Bronchial epithelial cell (primary cell): ENCODE measurements at regions not wholly inside any gene's neighbourhood (a gene's known extent, or its start where the extent isn't known, plus 50 kb on each side); places are given as distances from the start of the nearest gene placed in this dataset.

ENCODE experiments used
- DNase-seq: peaks from one replicate; pipeline ENCODE4 v3.0.0-alpha.2; 2010; ENCODE audit warnings: low read depth
- FAIRE-seq: peaks from 2 replicates; lab custom pipeline; 2011; peaks lifted over from hg19 to GRCh38; lab: Jason Lieb, UNC
- H3K27me3 ChIP-seq: 2 replicates; pipeline ENCODE4 v1.5.1; 2011; ENCODE audit warnings: low read length; ENCODE audit not compliant: control insufficient read depth, insufficient read depth
- H3K36me3 ChIP-seq: 2 replicates; pipeline ENCODE4 v1.5.1; 2011; ENCODE audit warnings: low read length; ENCODE audit not compliant: control insufficient read depth, insufficient read depth
- H3K4me3 ChIP-seq: 2 replicates; pipeline ENCODE4 v1.5.1; 2011; ENCODE audit warnings: mild to moderate bottlenecking, low read depth, low read length, control low read depth
- CTCF ChIP-seq: IDR thresholded peaks from 2 replicates; pipeline ENCODE4 v1.5.1; 2011; ENCODE audit warnings: mild to moderate bottlenecking, moderate library complexity, low read length, control low read depth, inconsistent platforms; ENCODE audit not compliant: insufficient read depth, severe bottlenecking

GRCh38 chr20:19890445-19891051, 126.6 kb upstream of the NAA20 start:
- FAIRE-seq (no peak), DNase-seq (no peak)
- Histone ChIP-seq H3K36me3 (no peaks in the 10 kb centered on the region), H3K4me3 (no peak overlapping the region), H3K27me3 (no peaks in the 10 kb centered on the region)
- no peak for TF ChIP-seq CTCF

GRCh38 chr20:19893356-19893755, 123.8 kb upstream of the NAA20 start:
- no peak for FAIRE-seq
- no peaks in the 10 kb centered on the region for H3K27me3 ChIP-seq

GRCh38 chr20:19895761-19896160, 121.4 kb upstream of the NAA20 start:
- no peak overlapping the region for H3K4me3 ChIP-seq
- no peak for TF ChIP-seq CTCF
- H3K36me3 ChIP-seq, result no peaks in the 10 kb centered on the region
- no peak for DNase-seq
- no peaks in the 10 kb centered on the region for H3K27me3 ChIP-seq
- FAIRE-seq, result no peak

More at GRCh38 chr20:19893356-19893755, 123.8 kb upstream of the NAA20 start:
- DNase-seq, result no peak
- Histone ChIP-seq H3K36me3 (no peaks in the 10 kb centered on the region), H3K4me3 (no peak overlapping the region)
- no peak for TF ChIP-seq CTCF

GRCh38 chr20:19897891-19898290, 119.3 kb upstream of the NAA20 start:
- H3K27me3 ChIP-seq, result no peaks in the 10 kb centered on the region
- no peaks in the 10 kb centered on the region for H3K36me3 ChIP-seq
- H3K4me3 ChIP-seq, result no peak overlapping the region
- DNase-seq (no peak), FAIRE-seq (no peak)
- no peak for TF ChIP-seq CTCF

- no peak for DNase-seq
- Histone ChIP-seq H3K27me3 (no peaks in the 10 kb centered on the region), H3K36me3 (no peaks in the 10 kb centered on the region), H3K4me3 (no peak overlapping the region)
- TF ChIP-seq CTCF, result no peak
- FAIRE-seq, result no peak
These were observed 115.9 kb upstream of the NAA20 start for GRCh38 chr20:19901226-19901625.
